WTC11 (cell line): ENCODE measurements at regions not wholly inside any gene's neighbourhood (a gene's known extent, or its start where the extent isn't known, plus 50 kb on each side); places are given as distances from the start of the nearest gene placed in this dataset.

Source experiments
- ATAC-seq: fragments of 200-7000 bp; cut with Tn5 transposase; 2 replicates; pipeline ENCODE4 v1.10.0; 2021; ENCODE audit warnings: mild to moderate bottlenecking, moderate library complexity
- CTCF ChIA-PET: fragments of 300-600 bp; sonication (Branson Sonifier 250); formaldehyde crosslinking; loops from one replicate; lab custom pipeline; 2021; ENCODE audit warnings: antibody characterized with exemption; lab: Charles Lee
- POLR2A ChIA-PET: fragments of 350-600 bp; sonication (Branson Sonifier 250); formaldehyde crosslinking; loops from one replicate; lab custom pipeline; 2021; ENCODE audit warnings: antibody characterized with exemption; lab: Charles Lee
- DNase-seq: peaks from one replicate; pipeline ENCODE4 v3.0.0; 2021; ENCODE audit warnings: low spot score
- H3K27ac Mint-ChIP-seq: 2 replicates; pipeline ENCODE4 v1.8.0; 2021; ENCODE audit warnings: mixed read lengths
- H3K27me3 Mint-ChIP-seq: 2 replicates; pipeline ENCODE4 v1.8.0; 2021; ENCODE audit warnings: low read depth, mild to moderate bottlenecking, moderate library complexity, mixed read lengths
- H3K36me3 Mint-ChIP-seq: 2 replicates; pipeline ENCODE4 v1.8.0; 2021; ENCODE audit warnings: mixed read lengths
- H3K4me1 Mint-ChIP-seq: 2 replicates; pipeline ENCODE4 v1.8.0; 2022; ENCODE audit warnings: mixed read lengths
- H3K4me3 Mint-ChIP-seq: 2 replicates; pipeline ENCODE4 v1.8.0; 2021; ENCODE audit warnings: mild to moderate bottlenecking, moderate library complexity, mixed read lengths
- H3K9me3 Mint-ChIP-seq: 2 replicates; pipeline ENCODE4 v1.8.0; 2021; ENCODE audit warnings: mixed read lengths
- ATF1 ChIP-seq: sonication (generic); formaldehyde crosslinking; IDR thresholded peaks from 2 replicates; pipeline ENCODE4 v1.8.1; 2023; ENCODE audit warnings: mild to moderate bottlenecking, moderate library complexity, missing genetic modification reagents
- IRF2 ChIP-seq: sonication (generic); formaldehyde crosslinking; IDR thresholded peaks from 2 replicates; pipeline ENCODE4 v1.8.0; 2022; ENCODE audit warnings: low read depth, missing genetic modification reagents, borderline replicate concordance
- KAT7 ChIP-seq: sonication (generic); formaldehyde crosslinking; IDR thresholded peaks from 2 replicates; pipeline ENCODE4 v1.8.1; 2023; ENCODE audit warnings: missing genetic modification reagents, mild to moderate bottlenecking, borderline replicate concordance
- MLX ChIP-seq: sonication (generic); formaldehyde crosslinking; IDR thresholded peaks from 2 replicates; pipeline ENCODE4 v1.8.1; 2023; ENCODE audit warnings: mild to moderate bottlenecking, missing genetic modification reagents, moderate library complexity
- NR2C2 ChIP-seq: sonication (generic); formaldehyde crosslinking; IDR thresholded peaks from 2 replicates; pipeline ENCODE4 v1.8.0; 2022; ENCODE audit warnings: mild to moderate bottlenecking, missing genetic modification reagents
- PREB ChIP-seq: sonication (generic); formaldehyde crosslinking; IDR thresholded peaks from 2 replicates; pipeline ENCODE4 v1.8.1; 2022; ENCODE audit warnings: mild to moderate bottlenecking, missing genetic modification reagents, moderate library complexity, borderline replicate concordance
- RORB ChIP-seq: fragments of 250-450 bp; sonication (Bioruptor Pico); IDR thresholded peaks from 2 replicates; pipeline ENCODE4 v1.9.0; 2021; ENCODE audit warnings: mild to moderate bottlenecking
- ZNF232 ChIP-seq: sonication (generic); formaldehyde crosslinking; IDR thresholded peaks from 2 replicates; pipeline ENCODE4 v1.8.0; 2022; ENCODE audit warnings: mild to moderate bottlenecking, missing genetic modification reagents
- TF ChIP-seq, protein P1 (sequence below): sonication (generic); formaldehyde crosslinking; IDR thresholded peaks from 2 replicates; pipeline ENCODE4 v1.8.0; 2022; ENCODE audit warnings: mild to moderate bottlenecking, missing genetic modification reagents
- TF ChIP-seq, protein P2 (sequence below): sonication (generic); formaldehyde crosslinking; IDR thresholded peaks from 2 replicates; pipeline ENCODE4 v1.8.0; 2022; ENCODE audit warnings: mild to moderate bottlenecking, missing genetic modification reagents
- TF ChIP-seq, protein P3 (sequence below): sonication (generic); formaldehyde crosslinking; IDR thresholded peaks from 2 replicates; pipeline ENCODE4 v1.8.0; 2023; ENCODE audit warnings: mild to moderate bottlenecking, missing genetic modification reagents

GRCh38 chr18:48467231-48467630 lies 58.0 kb upstream of the ZBTB7C start (continued):
- TF ChIP-seq PREB (CRISPR knock-in tag) (no peak), NR2C2 (no peak), ATF1 (no peak)
- TF ChIP-seq, protein P1, sequence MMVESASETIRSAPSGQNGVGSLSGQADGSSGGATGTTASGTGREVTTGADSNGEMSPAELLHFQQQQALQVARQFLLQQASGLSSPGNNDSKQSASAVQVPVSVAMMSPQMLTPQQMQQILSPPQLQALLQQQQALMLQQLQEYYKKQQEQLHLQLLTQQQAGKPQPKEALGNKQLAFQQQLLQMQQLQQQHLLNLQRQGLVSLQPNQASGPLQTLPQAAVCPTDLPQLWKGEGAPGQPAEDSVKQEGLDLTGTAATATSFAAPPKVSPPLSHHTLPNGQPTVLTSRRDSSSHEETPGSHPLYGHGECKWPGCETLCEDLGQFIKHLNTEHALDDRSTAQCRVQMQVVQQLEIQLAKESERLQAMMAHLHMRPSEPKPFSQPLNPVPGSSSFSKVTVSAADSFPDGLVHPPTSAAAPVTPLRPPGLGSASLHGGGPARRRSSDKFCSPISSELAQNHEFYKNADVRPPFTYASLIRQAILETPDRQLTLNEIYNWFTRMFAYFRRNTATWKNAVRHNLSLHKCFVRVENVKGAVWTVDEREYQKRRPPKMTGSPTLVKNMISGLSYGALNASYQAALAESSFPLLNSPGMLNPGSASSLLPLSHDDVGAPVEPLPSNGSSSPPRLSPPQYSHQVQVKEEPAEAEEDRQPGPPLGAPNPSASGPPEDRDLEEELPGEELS (CRISPR knock-in tag): no peak
- TF ChIP-seq, protein P2, sequence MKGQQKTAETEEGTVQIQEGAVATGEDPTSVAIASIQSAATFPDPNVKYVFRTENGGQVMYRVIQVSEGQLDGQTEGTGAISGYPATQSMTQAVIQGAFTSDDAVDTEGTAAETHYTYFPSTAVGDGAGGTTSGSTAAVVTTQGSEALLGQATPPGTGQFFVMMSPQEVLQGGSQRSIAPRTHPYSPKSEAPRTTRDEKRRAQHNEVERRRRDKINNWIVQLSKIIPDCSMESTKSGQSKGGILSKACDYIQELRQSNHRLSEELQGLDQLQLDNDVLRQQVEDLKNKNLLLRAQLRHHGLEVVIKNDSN (CRISPR knock-in tag): no peak

DNA sequence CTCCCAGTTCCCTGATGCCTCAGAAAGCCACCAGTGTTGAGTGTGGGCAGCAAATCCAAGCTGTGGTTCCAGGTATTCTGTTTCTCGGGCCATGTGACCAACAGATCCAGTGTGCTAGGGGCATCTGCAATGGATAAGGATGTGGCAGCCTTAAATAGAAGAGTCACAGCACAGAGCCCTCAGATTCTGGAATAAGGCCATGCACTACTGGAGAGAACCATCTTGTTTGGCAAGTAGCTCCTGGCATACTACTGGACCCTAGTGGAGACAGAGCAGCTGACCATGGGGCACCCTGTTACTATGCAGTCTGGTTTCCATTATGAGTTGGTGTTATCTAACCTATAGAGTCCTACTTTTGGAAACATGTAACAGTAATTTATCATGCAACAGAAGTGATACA lies 53.3 kb upstream of the ZBTB7C start:
- Mint-ChIP-seq H3K9me3 (no peaks in the 10 kb centered on the region), H3K27ac (no peak overlapping the region), H3K4me1 (no peaks in the 10 kb centered on the region), H3K27me3 (peaks cover 4% of the 10 kb centered on the region; the same call in 1 of the 2 replicates), H3K36me3 (no peaks in the 10 kb centered on the region), H3K4me3 (no peak overlapping the region)
- POLR2A ChIA-PET: no interaction called here
- DNase-seq: no peak
- no peak for ATAC-seq
- no peak for TF ChIP-seq RORB (CRISPR knock-in tag)
- no peak for TF ChIP-seq KAT7 (CRISPR knock-in tag)
- TF ChIP-seq MLX (CRISPR knock-in tag): no peak
- no peak for TF ChIP-seq ZNF232 (CRISPR knock-in tag)
- CTCF ChIA-PET: interaction anchor here (0.7 to 1.5 kb wide), 3 partner anchors 10 to 52 kb away, joined by 3 to 6 read pairs (median 3); no protein-coding TSS in a partner anchor

- no peaks in the 10 kb centered on the region for H3K36me3 Mint-ChIP-seq
- no peak overlapping the region for H3K4me3 Mint-ChIP-seq
- no peak overlapping the region for H3K27ac Mint-ChIP-seq
- no peak for ATAC-seq
- TF ChIP-seq, protein P1 (CRISPR knock-in tag): no peak
- TF ChIP-seq, protein P3, sequence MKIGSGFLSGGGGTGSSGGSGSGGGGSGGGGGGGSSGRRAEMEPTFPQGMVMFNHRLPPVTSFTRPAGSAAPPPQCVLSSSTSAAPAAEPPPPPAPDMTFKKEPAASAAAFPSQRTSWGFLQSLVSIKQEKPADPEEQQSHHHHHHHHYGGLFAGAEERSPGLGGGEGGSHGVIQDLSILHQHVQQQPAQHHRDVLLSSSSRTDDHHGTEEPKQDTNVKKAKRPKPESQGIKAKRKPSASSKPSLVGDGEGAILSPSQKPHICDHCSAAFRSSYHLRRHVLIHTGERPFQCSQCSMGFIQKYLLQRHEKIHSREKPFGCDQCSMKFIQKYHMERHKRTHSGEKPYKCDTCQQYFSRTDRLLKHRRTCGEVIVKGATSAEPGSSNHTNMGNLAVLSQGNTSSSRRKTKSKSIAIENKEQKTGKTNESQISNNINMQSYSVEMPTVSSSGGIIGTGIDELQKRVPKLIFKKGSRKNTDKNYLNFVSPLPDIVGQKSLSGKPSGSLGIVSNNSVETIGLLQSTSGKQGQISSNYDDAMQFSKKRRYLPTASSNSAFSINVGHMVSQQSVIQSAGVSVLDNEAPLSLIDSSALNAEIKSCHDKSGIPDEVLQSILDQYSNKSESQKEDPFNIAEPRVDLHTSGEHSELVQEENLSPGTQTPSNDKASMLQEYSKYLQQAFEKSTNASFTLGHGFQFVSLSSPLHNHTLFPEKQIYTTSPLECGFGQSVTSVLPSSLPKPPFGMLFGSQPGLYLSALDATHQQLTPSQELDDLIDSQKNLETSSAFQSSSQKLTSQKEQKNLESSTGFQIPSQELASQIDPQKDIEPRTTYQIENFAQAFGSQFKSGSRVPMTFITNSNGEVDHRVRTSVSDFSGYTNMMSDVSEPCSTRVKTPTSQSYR (CRISPR knock-in tag): no peak
- TF ChIP-seq IRF2: no peak
- TF ChIP-seq PREB (CRISPR knock-in tag): no peak
- ChIA-PET POLR2A (no interaction called here), CTCF (interaction anchor here (1.5 kb wide), 1 partner anchor 8 kb away, joined by 3 read pairs; no protein-coding TSS in a partner anchor)
- H3K27me3 Mint-ChIP-seq: peaks cover 4% of the 10 kb centered on the region; the same call in 1 of the 2 replicates
- no peaks in the 10 kb centered on the region for H3K4me1 Mint-ChIP-seq
- DNase-seq: no peak
- no peaks in the 10 kb centered on the region for H3K9me3 Mint-ChIP-seq
Measured at GRCh38 chr18:48460929-48461583, 51.9 kb upstream of the ZBTB7C start.
